Endothelial cell (in vitro differentiated cells): ENCODE measurements at regions not wholly inside any gene's neighbourhood (a gene's known extent, or its start where the extent isn't known, plus 50 kb on each side); places are given as distances from the start of the nearest gene placed in this dataset.

Source experiments
- DNase-seq: peaks from one replicate; pipeline ENCODE4 v3.0.0; 2021; ENCODE audit warnings: low spot score
- H3K27ac Mint-ChIP-seq: one replicate; pipeline ENCODE4 v1.8.0; 2021; ENCODE audit warnings: mixed read lengths, inconsistent platforms; ENCODE audit not compliant: unreplicated experiment
- H3K27me3 Mint-ChIP-seq: one replicate; pipeline ENCODE4 v1.8.0; 2021; ENCODE audit warnings: mild to moderate bottlenecking, moderate library complexity, mixed read lengths, inconsistent platforms; ENCODE audit not compliant: unreplicated experiment
- H3K36me3 Mint-ChIP-seq: one replicate; pipeline ENCODE4 v1.8.0; 2021; ENCODE audit warnings: mild to moderate bottlenecking, low read depth, mixed read lengths, inconsistent platforms; ENCODE audit not compliant: unreplicated experiment
- H3K4me1 Mint-ChIP-seq: one replicate; pipeline ENCODE4 v1.8.0; 2021; ENCODE audit warnings: mild to moderate bottlenecking, mixed read lengths, inconsistent platforms; ENCODE audit not compliant: unreplicated experiment
- H3K4me3 Mint-ChIP-seq: one replicate; pipeline ENCODE4 v1.8.0; 2021; ENCODE audit warnings: mild to moderate bottlenecking, mixed read lengths, inconsistent platforms; ENCODE audit not compliant: unreplicated experiment
- H3K9me3 Mint-ChIP-seq: one replicate; pipeline ENCODE4 v1.8.0; 2021; ENCODE audit warnings: mixed read lengths, inconsistent platforms; ENCODE audit not compliant: unreplicated experiment
- TF ChIP-seq, protein P1 (sequence below): fragments of 200-600 bp; sonication (generic); IDR thresholded peaks from one replicate; pipeline ENCODE4 v1.5.0; 2021; ENCODE audit warnings: antibody characterized with exemption; ENCODE audit not compliant: unreplicated experiment

DNA sequence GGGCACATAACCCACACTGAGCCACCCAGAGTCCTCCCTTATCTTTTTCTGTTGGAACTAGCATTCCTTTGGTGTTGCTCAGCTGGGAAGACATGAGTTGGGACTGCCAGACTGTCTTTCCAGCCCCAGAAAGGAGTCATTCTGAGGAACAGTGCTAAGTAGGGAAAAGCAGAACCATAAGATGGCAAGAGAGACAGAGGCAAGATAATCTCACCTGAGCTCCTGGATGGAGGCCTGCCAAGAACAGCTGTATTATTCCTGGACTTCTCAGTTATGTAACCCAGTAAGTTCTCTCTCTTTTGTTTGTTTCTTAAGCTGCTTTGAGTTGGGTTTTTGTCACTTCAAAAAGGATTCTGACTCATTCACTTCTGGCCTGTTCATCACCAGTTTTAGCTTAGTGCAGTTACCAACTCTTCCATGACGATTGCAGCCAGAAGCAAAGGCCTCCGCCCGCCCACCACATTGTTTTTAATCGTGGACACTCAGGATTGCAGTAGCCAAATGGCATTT lies 134.4 kb downstream of the OMA1 start:
- no peaks in the 10 kb centered on the region for H3K36me3 Mint-ChIP-seq
- TF ChIP-seq, protein P1, sequence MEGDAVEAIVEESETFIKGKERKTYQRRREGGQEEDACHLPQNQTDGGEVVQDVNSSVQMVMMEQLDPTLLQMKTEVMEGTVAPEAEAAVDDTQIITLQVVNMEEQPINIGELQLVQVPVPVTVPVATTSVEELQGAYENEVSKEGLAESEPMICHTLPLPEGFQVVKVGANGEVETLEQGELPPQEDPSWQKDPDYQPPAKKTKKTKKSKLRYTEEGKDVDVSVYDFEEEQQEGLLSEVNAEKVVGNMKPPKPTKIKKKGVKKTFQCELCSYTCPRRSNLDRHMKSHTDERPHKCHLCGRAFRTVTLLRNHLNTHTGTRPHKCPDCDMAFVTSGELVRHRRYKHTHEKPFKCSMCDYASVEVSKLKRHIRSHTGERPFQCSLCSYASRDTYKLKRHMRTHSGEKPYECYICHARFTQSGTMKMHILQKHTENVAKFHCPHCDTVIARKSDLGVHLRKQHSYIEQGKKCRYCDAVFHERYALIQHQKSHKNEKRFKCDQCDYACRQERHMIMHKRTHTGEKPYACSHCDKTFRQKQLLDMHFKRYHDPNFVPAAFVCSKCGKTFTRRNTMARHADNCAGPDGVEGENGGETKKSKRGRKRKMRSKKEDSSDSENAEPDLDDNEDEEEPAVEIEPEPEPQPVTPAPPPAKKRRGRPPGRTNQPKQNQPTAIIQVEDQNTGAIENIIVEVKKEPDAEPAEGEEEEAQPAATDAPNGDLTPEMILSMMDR: no peak
- H3K4me3 Mint-ChIP-seq: no peak overlapping the region
- H3K27me3 Mint-ChIP-seq: no peaks in the 10 kb centered on the region
- H3K4me1 Mint-ChIP-seq: no peaks in the 10 kb centered on the region
- no peak for DNase-seq
- no peak overlapping the region for H3K27ac Mint-ChIP-seq
- H3K9me3 Mint-ChIP-seq: no peaks in the 10 kb centered on the region

DNA sequence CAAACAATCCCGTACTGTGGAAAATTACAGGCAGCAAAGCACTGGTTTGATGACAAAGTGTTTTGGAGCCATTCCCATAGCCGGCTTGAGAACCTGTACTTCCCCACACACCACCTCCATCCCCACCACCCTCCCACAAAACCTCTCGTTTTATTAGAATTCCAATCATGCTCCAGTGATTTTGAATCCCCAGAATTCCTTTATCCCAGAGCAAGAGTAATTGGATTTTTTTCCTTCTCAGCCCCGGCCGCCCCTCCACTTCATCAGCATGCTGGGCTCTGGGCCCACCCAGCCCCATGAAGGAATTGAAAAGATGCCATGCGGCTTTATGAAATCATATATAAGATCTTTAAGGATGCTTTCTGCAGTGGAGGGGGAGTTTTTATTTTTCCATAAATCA lies 136.6 kb downstream of the OMA1 start:
- Mint-ChIP-seq H3K27ac (no peak overlapping the region), H3K27me3 (no peaks in the 10 kb centered on the region)

DNA sequence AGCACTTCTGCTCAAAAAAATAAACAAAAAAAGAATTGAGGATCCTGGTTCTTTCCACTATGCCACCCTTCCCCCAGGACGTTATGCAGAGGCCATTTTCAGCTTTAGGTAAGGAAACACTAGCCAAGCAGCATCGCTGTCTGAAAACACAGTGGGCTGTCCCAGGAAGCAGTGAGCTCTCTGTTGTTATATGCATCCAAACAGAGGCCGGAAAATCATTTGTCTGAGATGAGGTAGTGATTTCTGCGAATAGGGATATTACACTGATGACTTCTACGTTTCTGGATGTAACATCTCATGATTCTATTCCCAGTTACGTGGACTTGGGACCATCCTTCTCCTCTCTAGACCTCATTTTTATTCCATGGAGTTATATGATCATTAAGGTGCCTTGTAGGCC lies 137.2 kb downstream of the OMA1 start:
- no peak overlapping the region for H3K27ac Mint-ChIP-seq
- no peak overlapping the region for H3K4me3 Mint-ChIP-seq
- DNase-seq: no peak
- no peaks in the 10 kb centered on the region for H3K4me1 Mint-ChIP-seq
- H3K36me3 Mint-ChIP-seq: no peaks in the 10 kb centered on the region
- no peaks in the 10 kb centered on the region for H3K9me3 Mint-ChIP-seq
- no peaks in the 10 kb centered on the region for H3K27me3 Mint-ChIP-seq
- TF ChIP-seq, protein P1: no peak

More for the DNA sequence above, 136.6 kb downstream of the OMA1 start:
- TF ChIP-seq, protein P1: no peak
- Mint-ChIP-seq H3K36me3 (no peaks in the 10 kb centered on the region), H3K4me1 (no peaks in the 10 kb centered on the region), H3K9me3 (no peaks in the 10 kb centered on the region), H3K4me3 (no peak overlapping the region)
- no peak for DNase-seq

DNA sequence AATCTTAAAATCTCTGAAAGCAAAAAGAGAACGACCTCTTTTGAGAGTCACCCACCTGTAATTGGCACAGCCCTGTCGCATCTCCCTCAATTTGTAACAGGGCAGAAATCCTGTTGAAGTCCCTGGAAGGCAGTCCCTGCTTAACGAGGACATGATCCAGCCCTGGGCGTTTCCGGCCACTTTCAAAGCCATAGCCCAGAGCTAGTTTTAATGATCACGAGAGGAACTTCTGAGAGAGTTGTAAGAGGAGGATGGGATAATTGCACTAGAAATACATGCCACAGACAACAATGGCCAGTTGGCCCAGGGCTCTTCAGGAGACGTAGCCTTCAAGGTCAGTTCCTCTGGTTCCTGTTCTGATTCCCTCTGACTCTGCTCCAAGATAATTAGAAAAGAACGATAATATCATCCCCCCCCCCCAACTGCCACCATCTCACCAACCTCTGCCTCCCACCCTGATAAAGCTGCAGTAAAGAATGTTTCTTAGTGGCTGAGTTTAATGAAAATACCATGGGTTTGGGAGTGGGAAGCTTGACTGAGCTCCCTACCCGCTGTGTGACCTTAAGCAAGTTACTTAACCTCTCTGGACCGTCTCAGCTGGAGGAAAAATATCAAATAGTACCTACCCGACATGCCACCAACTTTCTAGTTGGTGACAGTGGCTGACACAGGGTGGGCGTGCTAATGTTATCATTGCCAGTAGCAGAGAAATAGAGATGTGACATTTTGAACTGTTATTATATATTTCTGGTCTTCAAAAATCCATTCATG lies 140.0 kb downstream of the OMA1 start:
- TF ChIP-seq, protein P1: no peak
- Mint-ChIP-seq H3K9me3 (no peaks in the 10 kb centered on the region), H3K4me3 (no peak overlapping the region), H3K27ac (no peak overlapping the region), H3K4me1 (no peaks in the 10 kb centered on the region), H3K36me3 (no peaks in the 10 kb centered on the region), H3K27me3 (no peaks in the 10 kb centered on the region)
- DNase-seq: no peak

DNA sequence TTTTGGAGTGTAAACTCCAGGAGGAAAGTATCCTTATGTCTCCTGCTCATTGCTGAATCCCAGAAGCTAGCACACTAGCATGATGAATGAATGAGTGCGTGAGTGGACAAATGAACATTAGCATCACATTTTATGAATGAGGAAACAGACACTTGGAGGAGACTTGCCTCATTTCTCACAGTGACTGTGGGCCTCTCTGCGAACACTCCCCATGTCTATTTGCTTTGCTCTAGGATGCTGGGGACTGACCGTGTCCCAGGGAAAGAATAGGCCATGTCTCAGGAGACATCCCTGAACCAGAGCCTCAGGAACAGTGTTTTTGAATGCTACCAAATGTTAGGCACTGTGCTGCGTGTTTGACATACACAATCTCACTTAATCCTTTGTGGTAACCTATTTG lies 140.9 kb downstream of the OMA1 start:
- no peaks in the 10 kb centered on the region for H3K9me3 Mint-ChIP-seq
- DNase-seq: no peak
- H3K27ac Mint-ChIP-seq: no peak overlapping the region
- H3K4me1 Mint-ChIP-seq: no peaks in the 10 kb centered on the region
- TF ChIP-seq, protein P1: no peak
- H3K27me3 Mint-ChIP-seq: no peaks in the 10 kb centered on the region
- H3K4me3 Mint-ChIP-seq: no peak overlapping the region
- H3K36me3 Mint-ChIP-seq: no peaks in the 10 kb centered on the region
